DOHH2 (cell line): ENCODE measurements at regions not wholly inside any gene's neighbourhood (a gene's known extent, or its start where the extent isn't known, plus 50 kb on each side); places are given as distances from the start of the nearest gene placed in this dataset.

ENCODE experiments used
- H3F3A ChIP-seq: fragments of 200-600 bp; sonication (generic), shearing (Covaris generic); 2 replicates; pipeline ENCODE4 v1.6.0; 2016; ENCODE audit warnings: antibody characterized with exemption, mild to moderate bottlenecking; ENCODE audit not compliant: control insufficient read depth, insufficient read depth
- H3K27ac ChIP-seq: fragments of 200-600 bp; sonication (generic); 2 replicates; pipeline ENCODE4 v1.5.1; 2014; ENCODE audit warnings: low read depth, mild to moderate bottlenecking, low read length, moderate library complexity
- H3K27me3 ChIP-seq: fragments of 200-600 bp; sonication (generic); 2 replicates; pipeline ENCODE4 v1.6.1; 2014; ENCODE audit warnings: mild to moderate bottlenecking, low read length, mixed read lengths; ENCODE audit not compliant: control insufficient read depth
- H3K36me3 ChIP-seq: fragments of 200-600 bp; sonication (generic); 2 replicates; pipeline ENCODE4 v1.6.1; 2014; ENCODE audit warnings: mild to moderate bottlenecking, low read length, moderate library complexity, mixed read lengths; ENCODE audit not compliant: control insufficient read depth
- H3K4me1 ChIP-seq: fragments of 200-600 bp; sonication (generic); 2 replicates; pipeline ENCODE4 v1.6.1; 2014; ENCODE audit warnings: mild to moderate bottlenecking, low read length, mixed read lengths; ENCODE audit not compliant: control insufficient read depth
- H3K4me2 ChIP-seq: fragments of 200-600 bp; sonication (generic); 2 replicates; pipeline ENCODE4 v1.6.0; 2014; ENCODE audit warnings: mild to moderate bottlenecking, low read length, moderate library complexity
- H3K4me3 ChIP-seq: fragments of 200-600 bp; sonication (generic); 2 replicates; pipeline ENCODE4 v1.5.1; 2014; ENCODE audit warnings: mild to moderate bottlenecking, low read length, mixed read lengths
- H3K79me2 ChIP-seq: fragments of 200-600 bp; sonication (generic); 2 replicates; pipeline ENCODE4 v1.6.1; 2014; ENCODE audit warnings: mild to moderate bottlenecking, low read length, mixed read lengths; ENCODE audit not compliant: control insufficient read depth
- H3K9me2 ChIP-seq: fragments of 200-600 bp; sonication (generic); replicated peaks from 2 replicates; pipeline ENCODE4 v1.6.1; 2014; ENCODE audit warnings: mild to moderate bottlenecking, low read length, mixed read lengths; ENCODE audit not compliant: control insufficient read depth
- H3K9me3 ChIP-seq: fragments of 200-600 bp; sonication (generic); 2 replicates; pipeline ENCODE4 v1.6.1; 2014; ENCODE audit warnings: antibody characterized with exemption, low read length, mixed read lengths; ENCODE audit not compliant: control insufficient read depth, insufficient read depth
- H4K20me1 ChIP-seq: fragments of 200-600 bp; sonication (generic); 2 replicates; pipeline ENCODE4 v1.6.0; 2014; ENCODE audit warnings: low read depth, mild to moderate bottlenecking, antibody characterized with exemption, low read length, moderate library complexity; ENCODE audit not compliant: control insufficient read depth, insufficient read depth
- EZH2phosphoT487 ChIP-seq: fragments of 200-600 bp; sonication (generic); IDR thresholded peaks from 2 replicates; pipeline ENCODE4 v1.6.1; 2017; ENCODE audit warnings: borderline replicate concordance, mild to moderate bottlenecking, antibody characterized with exemption, low read length, moderate library complexity, mixed read lengths
- TF ChIP-seq, protein P1 (sequence below): fragments of 200-600 bp; sonication (generic); IDR thresholded peaks from one replicate; pipeline ENCODE4 v1.5.1; 2014; ENCODE audit warnings: antibody characterized with exemption, mild to moderate bottlenecking, low read depth, low read length; ENCODE audit not compliant: poor library complexity, severe bottlenecking

DNA sequence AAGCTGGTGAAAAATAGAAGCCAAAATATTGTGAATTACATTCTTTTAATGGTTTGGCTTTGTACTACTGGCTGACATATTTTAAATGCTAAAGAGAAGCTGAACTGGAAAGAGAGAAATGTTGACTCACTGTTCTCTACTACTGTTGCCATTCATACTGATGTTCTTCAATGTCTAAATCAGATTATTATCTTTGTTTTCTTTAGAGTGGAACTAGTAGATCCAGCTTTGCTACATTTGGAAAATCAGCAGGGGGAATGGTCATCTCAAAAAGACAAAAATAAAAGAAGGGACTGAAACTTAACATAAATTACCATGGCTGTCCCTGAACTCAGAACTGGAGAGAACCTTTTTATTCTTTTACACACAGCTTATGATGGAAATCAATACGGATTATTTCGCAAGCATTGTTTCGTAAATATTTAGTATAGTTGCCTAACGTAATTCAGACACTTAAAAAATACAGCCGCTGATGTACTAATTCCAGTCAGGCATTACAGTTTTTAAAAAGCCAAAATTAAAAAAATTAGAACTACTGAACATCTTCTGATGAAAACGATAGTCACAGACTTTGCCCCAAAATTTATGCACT lies 76.3 kb upstream of the OTX2 start:
- Histone ChIP-seq H3K79me2 (no peaks in the 10 kb centered on the region), H3K36me3 (no peaks in the 10 kb centered on the region), H3K4me1 (no peaks in the 10 kb centered on the region), H3K27ac (no peak overlapping the region), H3K9me2 (no peaks in the 10 kb centered on the region), H3K27me3 (no peaks in the 10 kb centered on the region; the same call in 1 of the 2 replicates), H3K9me3 (no peaks in the 10 kb centered on the region), H3K4me2 (no peak overlapping the region), H4K20me1 (no peaks in the 10 kb centered on the region), H3K4me3 (no peak overlapping the region), H3F3A (no peaks in the 10 kb centered on the region)
- TF ChIP-seq, protein P1, sequence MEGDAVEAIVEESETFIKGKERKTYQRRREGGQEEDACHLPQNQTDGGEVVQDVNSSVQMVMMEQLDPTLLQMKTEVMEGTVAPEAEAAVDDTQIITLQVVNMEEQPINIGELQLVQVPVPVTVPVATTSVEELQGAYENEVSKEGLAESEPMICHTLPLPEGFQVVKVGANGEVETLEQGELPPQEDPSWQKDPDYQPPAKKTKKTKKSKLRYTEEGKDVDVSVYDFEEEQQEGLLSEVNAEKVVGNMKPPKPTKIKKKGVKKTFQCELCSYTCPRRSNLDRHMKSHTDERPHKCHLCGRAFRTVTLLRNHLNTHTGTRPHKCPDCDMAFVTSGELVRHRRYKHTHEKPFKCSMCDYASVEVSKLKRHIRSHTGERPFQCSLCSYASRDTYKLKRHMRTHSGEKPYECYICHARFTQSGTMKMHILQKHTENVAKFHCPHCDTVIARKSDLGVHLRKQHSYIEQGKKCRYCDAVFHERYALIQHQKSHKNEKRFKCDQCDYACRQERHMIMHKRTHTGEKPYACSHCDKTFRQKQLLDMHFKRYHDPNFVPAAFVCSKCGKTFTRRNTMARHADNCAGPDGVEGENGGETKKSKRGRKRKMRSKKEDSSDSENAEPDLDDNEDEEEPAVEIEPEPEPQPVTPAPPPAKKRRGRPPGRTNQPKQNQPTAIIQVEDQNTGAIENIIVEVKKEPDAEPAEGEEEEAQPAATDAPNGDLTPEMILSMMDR: no peak
- no peak for TF ChIP-seq EZH2phosphoT487

- Histone ChIP-seq H3K4me1 (no peaks in the 10 kb centered on the region), H3F3A (no peaks in the 10 kb centered on the region), H3K27ac (no peak overlapping the region), H3K27me3 (no peaks in the 10 kb centered on the region; the same call in 1 of the 2 replicates), H3K36me3 (no peaks in the 10 kb centered on the region), H3K79me2 (no peaks in the 10 kb centered on the region), H3K9me2 (no peaks in the 10 kb centered on the region), H4K20me1 (no peaks in the 10 kb centered on the region), H3K9me3 (no peaks in the 10 kb centered on the region), H3K4me2 (no peak overlapping the region), H3K4me3 (no peak overlapping the region)
- no peak for TF ChIP-seq EZH2phosphoT487
- TF ChIP-seq, protein P1: no peak
These were observed 75.5 kb upstream of the OTX2 start for GRCh38 chr14:56885825-56886224.

DNA sequence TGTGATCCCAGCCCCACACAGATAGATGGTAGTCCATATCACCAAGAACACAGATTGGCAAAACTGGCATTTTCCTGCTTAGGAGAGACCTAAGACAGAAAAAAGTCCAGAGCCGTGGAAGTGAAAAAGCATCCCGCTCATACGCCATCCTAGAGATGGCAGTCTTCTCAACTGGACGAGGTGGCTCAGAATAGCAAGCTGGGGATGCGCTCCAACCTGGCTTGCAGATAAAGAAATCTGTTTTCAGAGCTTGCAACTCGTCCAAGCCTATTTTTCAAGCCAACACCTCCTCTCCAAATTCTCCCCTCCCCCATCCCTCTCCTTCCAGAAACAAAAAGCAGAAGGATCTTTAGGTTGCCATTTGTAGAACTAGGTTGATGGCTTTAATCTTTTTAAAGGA lies 74.3 kb upstream of the OTX2 start:
- H3K79me2 ChIP-seq: no peaks in the 10 kb centered on the region
- no peaks in the 10 kb centered on the region for H3K9me3 ChIP-seq
- H3K27me3 ChIP-seq: no peaks in the 10 kb centered on the region; the same call in 1 of the 2 replicates
- no peak overlapping the region for H3K27ac ChIP-seq
- TF ChIP-seq, protein P1: no peak
- TF ChIP-seq EZH2phosphoT487: no peak
- no peaks in the 10 kb centered on the region for H4K20me1 ChIP-seq
- no peaks in the 10 kb centered on the region for H3K4me1 ChIP-seq
- no peaks in the 10 kb centered on the region for H3K9me2 ChIP-seq
- H3K36me3 ChIP-seq: no peaks in the 10 kb centered on the region
- H3F3A ChIP-seq: no peaks in the 10 kb centered on the region
- no peak overlapping the region for H3K4me2 ChIP-seq
- no peak overlapping the region for H3K4me3 ChIP-seq

DNA sequence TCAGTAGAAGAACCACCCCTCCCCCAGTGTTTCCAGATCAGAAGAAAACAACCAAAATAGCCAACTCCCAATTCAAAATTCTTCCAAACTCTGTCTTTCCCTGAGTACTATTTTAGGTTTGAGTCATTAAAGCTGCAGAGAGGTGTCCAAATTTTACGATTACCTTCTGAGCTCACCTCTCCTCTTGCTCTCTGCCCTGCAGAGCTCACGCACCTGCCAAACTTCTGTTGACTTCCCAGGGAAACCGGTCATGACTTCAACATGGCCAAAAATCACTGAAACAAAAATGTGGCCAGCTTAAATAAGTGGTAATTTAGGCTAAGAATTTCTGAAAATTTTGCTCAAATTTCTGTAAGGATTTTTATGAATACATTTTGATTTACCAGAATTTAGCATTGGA lies 70.9 kb upstream of the OTX2 start:
- no peak overlapping the region for H3K27ac ChIP-seq
- H3K9me3 ChIP-seq: no peaks in the 10 kb centered on the region
- H3K9me2 ChIP-seq: no peaks in the 10 kb centered on the region
- no peaks in the 10 kb centered on the region for H3F3A ChIP-seq
- TF ChIP-seq EZH2phosphoT487: no peak
- TF ChIP-seq, protein P1: no peak
- H3K4me3 ChIP-seq: no peak overlapping the region
- H3K27me3 ChIP-seq: no peaks in the 10 kb centered on the region
- H4K20me1 ChIP-seq: no peaks in the 10 kb centered on the region
- H3K36me3 ChIP-seq: no peaks in the 10 kb centered on the region
- H3K79me2 ChIP-seq: no peaks in the 10 kb centered on the region
- no peaks in the 10 kb centered on the region for H3K4me1 ChIP-seq
- no peak overlapping the region for H3K4me2 ChIP-seq
